ENCODE measurements at regions not wholly inside any gene's neighbourhood (a gene's known extent, or its start where the extent isn't known, plus 50 kb on each side); places are given as distances from the start of the nearest gene placed in this dataset.

DNA sequence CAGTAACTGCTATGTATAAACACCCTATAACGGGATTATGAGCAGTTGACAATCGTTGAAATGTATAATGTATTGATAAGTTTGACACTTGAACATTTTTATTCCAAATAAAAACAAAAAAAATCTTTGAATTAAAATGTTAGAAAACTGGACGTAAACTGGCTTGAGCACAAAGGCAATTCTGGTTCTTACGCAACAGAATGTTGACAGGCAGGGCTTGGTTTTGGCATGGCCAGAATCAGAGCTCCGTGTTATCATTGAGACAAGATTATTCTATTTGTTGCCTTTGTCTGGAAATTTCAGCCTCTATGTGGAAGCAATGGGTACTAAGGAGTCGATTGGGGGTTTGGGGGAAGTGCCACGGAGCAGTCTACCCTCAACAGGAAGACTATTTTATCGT lies 1028.6 kb upstream of the ZEB2 start:
- DNase-seq (ENCODE audit: low read depth) = no peak
- Histone ChIP-seq H3K27me3 (ENCODE audit: control insufficient read depth, insufficient read depth, low read length) (no peaks in the 10 kb centered on the region), H3K4me3 (ENCODE audit: low read depth, low read length) (no peak overlapping the region), H3K36me3 (ENCODE audit: control insufficient read depth, insufficient read depth, low read length) (no peaks in the 10 kb centered on the region)
- TF ChIP-seq, protein P1, sequence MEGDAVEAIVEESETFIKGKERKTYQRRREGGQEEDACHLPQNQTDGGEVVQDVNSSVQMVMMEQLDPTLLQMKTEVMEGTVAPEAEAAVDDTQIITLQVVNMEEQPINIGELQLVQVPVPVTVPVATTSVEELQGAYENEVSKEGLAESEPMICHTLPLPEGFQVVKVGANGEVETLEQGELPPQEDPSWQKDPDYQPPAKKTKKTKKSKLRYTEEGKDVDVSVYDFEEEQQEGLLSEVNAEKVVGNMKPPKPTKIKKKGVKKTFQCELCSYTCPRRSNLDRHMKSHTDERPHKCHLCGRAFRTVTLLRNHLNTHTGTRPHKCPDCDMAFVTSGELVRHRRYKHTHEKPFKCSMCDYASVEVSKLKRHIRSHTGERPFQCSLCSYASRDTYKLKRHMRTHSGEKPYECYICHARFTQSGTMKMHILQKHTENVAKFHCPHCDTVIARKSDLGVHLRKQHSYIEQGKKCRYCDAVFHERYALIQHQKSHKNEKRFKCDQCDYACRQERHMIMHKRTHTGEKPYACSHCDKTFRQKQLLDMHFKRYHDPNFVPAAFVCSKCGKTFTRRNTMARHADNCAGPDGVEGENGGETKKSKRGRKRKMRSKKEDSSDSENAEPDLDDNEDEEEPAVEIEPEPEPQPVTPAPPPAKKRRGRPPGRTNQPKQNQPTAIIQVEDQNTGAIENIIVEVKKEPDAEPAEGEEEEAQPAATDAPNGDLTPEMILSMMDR (IDR thresholded peaks at IDR 0.05; ENCODE audit: insufficient read depth, low read length, severe bottlenecking) = no peak
- no peak for FAIRE-seq

GRCh38 chr2:145547620-145548019 lies 1027.7 kb upstream of the ZEB2 start:
- no peak for FAIRE-seq
- no peak for DNase-seq (ENCODE audit: low read depth)
- no peaks in the 10 kb centered on the region for H3K27me3 ChIP-seq (ENCODE audit: control insufficient read depth, insufficient read depth, low read length)
- H3K36me3 ChIP-seq (ENCODE audit: control insufficient read depth, insufficient read depth, low read length) = no peaks in the 10 kb centered on the region
- H3K4me3 ChIP-seq (ENCODE audit: low read depth, low read length) = no peak overlapping the region
- TF ChIP-seq, protein P1 (IDR thresholded peaks at IDR 0.05; ENCODE audit: insufficient read depth, low read length, severe bottlenecking) = no peak

DNA sequence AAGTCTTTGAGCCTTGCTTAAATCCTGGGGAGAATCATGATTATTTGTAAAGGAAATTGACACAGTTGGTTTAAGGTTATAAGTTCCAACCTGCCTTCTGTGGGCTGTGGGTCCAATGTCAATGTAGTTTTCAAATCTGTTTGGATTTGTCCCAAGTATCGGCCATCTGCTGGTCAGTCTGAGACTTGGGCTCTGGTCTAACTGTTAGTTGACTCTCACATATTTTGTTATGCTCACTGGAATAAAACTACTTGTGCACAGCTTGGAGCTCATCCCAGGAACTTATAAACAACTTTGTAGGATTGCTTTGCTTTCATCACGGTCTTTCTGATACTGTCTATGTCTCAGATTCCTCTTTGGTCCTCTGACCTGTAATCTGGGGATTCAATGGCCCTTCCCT lies 1026.2 kb upstream of the ZEB2 start:
- Histone ChIP-seq H3K27me3 (ENCODE audit: control insufficient read depth, insufficient read depth, low read length) (no peaks in the 10 kb centered on the region), H3K4me3 (ENCODE audit: low read depth, low read length) (no peak overlapping the region), H3K36me3 (ENCODE audit: control insufficient read depth, insufficient read depth, low read length) (no peaks in the 10 kb centered on the region)
- TF ChIP-seq, protein P1 (IDR thresholded peaks at IDR 0.05; ENCODE audit: insufficient read depth, low read length, severe bottlenecking) = no peak
- DNase-seq (ENCODE audit: low read depth) (no peak), FAIRE-seq (no peak)

- H3K36me3 ChIP-seq (ENCODE audit: control insufficient read depth, insufficient read depth, low read length) = no peaks in the 10 kb centered on the region
- DNase-seq (ENCODE audit: low read depth) (no peak), FAIRE-seq (no peak)
- no peak overlapping the region for H3K4me3 ChIP-seq (ENCODE audit: low read depth, low read length)
- H3K27me3 ChIP-seq (ENCODE audit: control insufficient read depth, insufficient read depth, low read length) = no peaks in the 10 kb centered on the region
- TF ChIP-seq, protein P1 (IDR thresholded peaks at IDR 0.05; ENCODE audit: insufficient read depth, low read length, severe bottlenecking) = no peak
Measured at GRCh38 chr2:145543856-145544255, 1023.9 kb upstream of the ZEB2 start.

DNA sequence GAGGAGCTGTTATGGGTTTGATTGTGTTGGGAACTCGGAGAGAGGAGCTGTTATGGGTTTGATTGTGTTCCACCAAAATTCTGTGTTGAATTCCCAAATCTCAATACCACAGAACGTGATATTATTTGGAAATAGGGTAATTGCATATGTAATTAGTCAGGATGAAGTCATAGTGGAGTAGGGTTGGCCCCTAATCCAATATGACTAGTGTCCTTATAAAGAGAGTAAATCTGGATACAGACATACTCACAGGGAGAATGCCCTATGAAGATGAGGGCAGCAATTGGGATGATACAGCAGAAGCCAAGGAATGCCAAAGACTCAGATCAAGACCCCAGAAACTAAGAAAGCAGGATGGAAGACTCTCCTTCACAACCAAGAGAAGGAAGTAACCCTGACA lies 1023.2 kb upstream of the ZEB2 start:
- Histone ChIP-seq H3K27me3 (ENCODE audit: control insufficient read depth, insufficient read depth, low read length) (no peaks in the 10 kb centered on the region), H3K36me3 (ENCODE audit: control insufficient read depth, insufficient read depth, low read length) (no peaks in the 10 kb centered on the region), H3K4me3 (ENCODE audit: low read depth, low read length) (no peak overlapping the region)
- TF ChIP-seq, protein P1 (IDR thresholded peaks at IDR 0.05; ENCODE audit: insufficient read depth, low read length, severe bottlenecking) = no peak
- no peak for FAIRE-seq
- no peak for DNase-seq (ENCODE audit: low read depth)

DNA sequence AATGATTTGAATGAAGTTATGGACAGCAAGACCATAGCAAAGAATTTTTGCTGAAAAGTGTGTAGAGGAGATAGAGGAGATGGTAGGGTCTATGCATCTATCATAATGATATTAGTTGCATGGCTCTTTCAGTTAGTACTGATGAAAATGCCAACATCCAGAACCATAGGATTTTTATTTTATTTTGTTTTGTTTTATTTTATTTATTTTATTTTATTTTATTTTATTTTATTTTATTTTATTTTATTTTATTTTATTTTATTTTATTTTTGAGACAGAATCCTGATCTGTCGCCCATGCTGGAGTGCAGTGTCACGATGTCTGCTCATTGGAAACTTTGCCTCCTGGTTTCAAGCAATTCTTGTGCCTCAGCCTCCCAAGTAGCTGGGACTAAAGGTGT lies 1021.1 kb upstream of the ZEB2 start:
- no peak for DNase-seq (ENCODE audit: low read depth)
- H3K36me3 ChIP-seq (ENCODE audit: control insufficient read depth, insufficient read depth, low read length) = no peaks in the 10 kb centered on the region
- FAIRE-seq = no peak
- H3K4me3 ChIP-seq (ENCODE audit: low read depth, low read length) = no peak overlapping the region
- TF ChIP-seq, protein P1 (IDR thresholded peaks at IDR 0.05; ENCODE audit: insufficient read depth, low read length, severe bottlenecking) = no peak
- H3K27me3 ChIP-seq (ENCODE audit: control insufficient read depth, insufficient read depth, low read length) = no peaks in the 10 kb centered on the region

All from bronchial epithelial cell (primary cell).